Kidney (tissue), 13 donors: ENCODE measurements at regions not wholly inside any gene's neighbourhood (a gene's known extent, or its start where the extent isn't known, plus 50 kb on each side); places are given as distances from the start of the nearest gene placed in this dataset.

ENCODE experiments used
- DNase-seq, 5 donors: peaks; one replicate each; pipeline ENCODE4 v3.0.0-alpha.2; 2013 to 2020
- FAIRE-seq: peaks from 2 replicates; lab custom pipeline; 2012; peaks lifted over from hg19 to GRCh38; lab: Jason Lieb, UNC
- H3K27ac ChIP-seq, 2 donors: one replicate each; pipeline ENCODE4 v1.7.0; 2013; ENCODE audit warnings: low read depth in 2 of 2, low read length in 2 of 2, inconsistent platforms in 1 of 2
- H3K27me3 ChIP-seq: one replicate; pipeline ENCODE4 v1.7.1; 2013; ENCODE audit warnings: low read length, inconsistent platforms; ENCODE audit not compliant: control insufficient read depth, insufficient read depth
- H3K36me3 ChIP-seq, 3 donors: one replicate each; pipeline versions ENCODE4 v1.7.0 to v1.7.1; 2013; ENCODE audit warnings: low read length in 3 of 3, control low read depth in 1 of 3, inconsistent platforms in 1 of 3; ENCODE audit not compliant: insufficient read depth in 3 of 3, control insufficient read depth in 2 of 3
- H3K4me1 ChIP-seq, 3 donors: one replicate each; pipeline versions ENCODE4 v1.7.0 to v1.7.1; 2013; ENCODE audit warnings: low read length in 3 of 3, inconsistent platforms in 1 of 3, low read depth in 1 of 3; ENCODE audit not compliant: control insufficient read depth in 2 of 3, insufficient read depth in 2 of 3
- H3K4me3 ChIP-seq, 3 donors: one replicate each; pipeline versions ENCODE4 v1.7.0 to v1.8.1; 2013; ENCODE audit warnings: low read length in 3 of 3, control low read depth in 1 of 3, inconsistent platforms in 1 of 3
- H3K9ac ChIP-seq, 3 donors: one replicate each; pipeline versions ENCODE4 v1.7.0 to v1.7.1; 2013; ENCODE audit warnings: low read length in 3 of 3, control low read depth in 1 of 3, inconsistent platforms in 1 of 3
- H3K9me3 ChIP-seq, 3 donors: one replicate each; pipeline versions ENCODE4 v1.7.0 to v1.7.1; 2013; ENCODE audit warnings: low read length in 3 of 3, control low read depth in 1 of 3, inconsistent platforms in 1 of 3; ENCODE audit not compliant: control insufficient read depth in 2 of 3, insufficient read depth in 1 of 3
- intact Hi-C: fragments of 100-400 bp; cut with DNase I; formaldehyde crosslinking; loops from one replicate; pipeline ENCODE4 v1.11.1; 2022
- TF ChIP-seq, protein P1 (sequence below): IDR thresholded peaks from 3 replicates; pipeline ENCODE4 v1.5.1; 2012; ENCODE audit warnings: mild to moderate bottlenecking, moderate library complexity, borderline replicate concordance; ENCODE audit not compliant: insufficient read depth; ENCODE audit errors: extremely low read depth
- donor health status: control.
- donor health status: control.
- donor health status: control.
- donor health status: control.
- donor health status: control.
- donor health status: DM: yes; HTN: yes; CAD: no.
- donor health status: Normal renal cell carcinoma (clear cell type).

DNA sequence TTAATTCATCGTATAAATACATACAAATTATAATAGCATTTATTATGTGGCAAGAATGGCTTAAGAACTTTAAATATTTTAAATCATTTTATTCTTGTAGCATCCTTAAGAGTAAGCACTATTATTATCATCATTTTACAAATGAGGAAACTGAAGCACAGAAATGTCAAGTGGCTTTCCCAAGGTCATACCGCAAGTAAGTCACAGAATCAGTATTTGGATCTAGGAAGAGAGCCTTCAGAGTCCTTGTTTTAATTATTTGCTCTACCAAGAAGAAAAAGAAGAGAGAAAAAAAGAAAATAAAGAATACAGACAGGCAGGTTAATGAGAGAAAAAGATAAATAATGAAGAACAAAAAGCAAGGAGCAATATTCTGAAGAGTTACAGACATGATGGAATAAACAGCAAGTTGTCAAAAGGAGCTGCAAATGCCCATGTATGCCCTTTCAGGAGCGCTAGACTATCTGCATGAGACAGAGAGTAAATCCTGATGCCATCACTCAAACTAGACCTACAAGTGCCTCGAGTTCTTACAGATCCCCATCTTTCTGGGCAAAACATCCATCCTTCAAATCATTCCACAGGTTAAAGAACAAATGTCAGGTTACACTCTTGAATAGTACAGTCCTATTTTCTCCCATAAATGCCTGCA lies 57.8 kb upstream of the ETAA1 start:
- Histone ChIP-seq H3K9ac (no peak overlapping the region), H3K27ac (no peak overlapping the region), H3K36me3 (no peaks in the 10 kb centered on the region), H3K4me3 (no peak overlapping the region), H3K27me3 (no peaks in the 10 kb centered on the region), H3K4me1 (no peaks in the 10 kb centered on the region), H3K9me3 (peaks cover 0 to 3% (median 0%) of the 10 kb centered on the region in 3 donors)
- no peak for DNase-seq
- TF ChIP-seq, protein P1, sequence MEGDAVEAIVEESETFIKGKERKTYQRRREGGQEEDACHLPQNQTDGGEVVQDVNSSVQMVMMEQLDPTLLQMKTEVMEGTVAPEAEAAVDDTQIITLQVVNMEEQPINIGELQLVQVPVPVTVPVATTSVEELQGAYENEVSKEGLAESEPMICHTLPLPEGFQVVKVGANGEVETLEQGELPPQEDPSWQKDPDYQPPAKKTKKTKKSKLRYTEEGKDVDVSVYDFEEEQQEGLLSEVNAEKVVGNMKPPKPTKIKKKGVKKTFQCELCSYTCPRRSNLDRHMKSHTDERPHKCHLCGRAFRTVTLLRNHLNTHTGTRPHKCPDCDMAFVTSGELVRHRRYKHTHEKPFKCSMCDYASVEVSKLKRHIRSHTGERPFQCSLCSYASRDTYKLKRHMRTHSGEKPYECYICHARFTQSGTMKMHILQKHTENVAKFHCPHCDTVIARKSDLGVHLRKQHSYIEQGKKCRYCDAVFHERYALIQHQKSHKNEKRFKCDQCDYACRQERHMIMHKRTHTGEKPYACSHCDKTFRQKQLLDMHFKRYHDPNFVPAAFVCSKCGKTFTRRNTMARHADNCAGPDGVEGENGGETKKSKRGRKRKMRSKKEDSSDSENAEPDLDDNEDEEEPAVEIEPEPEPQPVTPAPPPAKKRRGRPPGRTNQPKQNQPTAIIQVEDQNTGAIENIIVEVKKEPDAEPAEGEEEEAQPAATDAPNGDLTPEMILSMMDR: no peak
- intact Hi-C loops: no loop called here
- no peak for FAIRE-seq

DNA sequence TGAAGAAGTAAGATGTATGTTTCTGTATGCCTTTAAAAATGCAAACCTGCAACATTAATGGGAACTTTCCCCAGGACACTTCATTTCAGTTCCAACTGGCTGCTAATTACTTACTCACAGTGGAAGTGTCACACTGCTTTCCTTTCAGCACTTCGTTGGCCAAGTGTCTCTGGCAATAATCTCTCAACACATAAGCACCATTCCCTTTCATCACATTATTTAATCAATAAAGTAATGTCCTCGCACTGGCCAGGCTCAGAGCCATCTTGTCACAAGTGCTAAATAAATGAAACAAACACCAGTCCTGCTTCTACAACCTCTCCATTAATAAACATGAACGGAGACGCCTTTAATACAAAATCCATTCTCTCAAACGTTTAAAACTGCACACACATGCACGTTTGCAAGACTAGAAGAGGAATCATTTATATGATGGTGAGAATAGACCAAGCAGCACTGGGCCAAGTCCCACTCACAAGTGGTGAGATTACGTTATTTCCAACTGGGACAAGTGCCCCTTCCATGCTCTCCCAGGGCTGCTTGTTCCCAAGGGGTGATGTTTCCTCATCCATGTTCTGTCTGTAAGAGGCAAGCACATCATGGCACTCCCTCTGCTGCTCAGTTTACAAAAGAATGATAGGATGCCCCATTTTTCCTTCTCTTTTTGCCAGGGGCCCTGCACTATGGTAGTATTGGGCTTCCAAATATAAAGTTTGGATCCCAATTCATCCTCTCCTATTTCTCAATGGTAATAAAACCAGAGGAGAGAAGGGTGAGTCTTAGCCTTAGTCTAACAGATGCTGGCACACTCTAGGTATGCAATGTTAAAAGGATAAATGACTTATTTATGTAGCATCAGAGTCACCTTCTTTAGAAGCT lies 56.8 kb upstream of the ETAA1 start:
- TF ChIP-seq, protein P1: no peak
- Histone ChIP-seq H3K9ac (no peak overlapping the region), H3K9me3 (peaks cover 0 to 3% (median 0%) of the 10 kb centered on the region in 3 donors), H3K27me3 (no peaks in the 10 kb centered on the region), H3K4me3 (no peak overlapping the region), H3K4me1 (no peaks in the 10 kb centered on the region), H3K27ac (no peak overlapping the region), H3K36me3 (no peaks in the 10 kb centered on the region)
- FAIRE-seq (no peak), DNase-seq (no peak)
- intact Hi-C loops: no loop called here

DNA sequence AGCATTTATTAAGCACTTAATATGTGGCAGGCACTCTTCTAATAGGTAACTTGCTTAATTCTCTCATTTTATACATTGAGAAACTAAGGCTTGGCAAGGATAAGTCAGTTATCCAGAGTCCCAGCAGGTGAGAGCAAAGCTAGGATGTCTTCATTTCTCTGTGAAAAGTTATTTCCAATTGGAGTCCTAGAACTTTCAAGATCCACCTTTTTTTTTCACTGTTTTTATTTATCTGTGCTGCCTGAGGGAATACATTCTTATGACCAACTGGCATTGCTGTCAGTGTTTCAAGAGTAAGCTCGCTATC lies 56.2 kb upstream of the ETAA1 start:
- Histone ChIP-seq H3K4me1 (no peaks in the 10 kb centered on the region), H3K9ac (no peak overlapping the region), H3K9me3 (peaks cover 0 to 3% (median 0%) of the 10 kb centered on the region in 3 donors), H3K36me3 (no peaks in the 10 kb centered on the region), H3K27me3 (no peaks in the 10 kb centered on the region), H3K4me3 (no peak overlapping the region), H3K27ac (no peak overlapping the region)
- no peak for DNase-seq
- intact Hi-C loops: no loop called here
- TF ChIP-seq, protein P1: no peak
- no peak for FAIRE-seq
